Loucy (cell line): ENCODE measurements at regions not wholly inside any gene's neighbourhood (a gene's known extent, or its start where the extent isn't known, plus 50 kb on each side); places are given as distances from the start of the nearest gene placed in this dataset.

Source experiments
- H2AFZ ChIP-seq: fragments of 200-600 bp; sonication (generic); 2 replicates; pipeline ENCODE4 v1.6.0; 2016; ENCODE audit warnings: antibody characterized with exemption, mild to moderate bottlenecking, low read length, moderate library complexity
- H3F3A ChIP-seq: fragments of 200-600 bp; 2 replicates; pipeline ENCODE4 v1.6.0; 2016; ENCODE audit warnings: antibody characterized with exemption, low read depth, mild to moderate bottlenecking
- H3K27me3 ChIP-seq: fragments of 200-600 bp; sonication (generic); 2 replicates; pipeline ENCODE4 v1.6.1; 2014; ENCODE audit warnings: low read length, mild to moderate bottlenecking; ENCODE audit not compliant: insufficient read depth, poor library complexity, severe bottlenecking
- H3K36me3 ChIP-seq: fragments of 200-600 bp; sonication (generic); 2 replicates; pipeline ENCODE4 v1.6.1; 2016; ENCODE audit warnings: low read length; ENCODE audit not compliant: insufficient read depth
- H3K4me1 ChIP-seq: fragments of 200-600 bp; sonication (generic); 2 replicates; pipeline ENCODE4 v1.5.1; 2014; ENCODE audit warnings: low read length, mild to moderate bottlenecking; ENCODE audit not compliant: insufficient read depth, poor library complexity, severe bottlenecking
- H3K4me2 ChIP-seq: fragments of 200-600 bp; sonication (generic); 2 replicates; pipeline ENCODE4 v1.6.0; 2014; ENCODE audit warnings: antibody characterized with exemption, low read length, low read depth, mild to moderate bottlenecking; ENCODE audit not compliant: poor library complexity, severe bottlenecking
- H3K4me3 ChIP-seq: fragments of 200-600 bp; sonication (generic); 2 replicates; pipeline ENCODE4 v1.5.1; 2014; ENCODE audit warnings: low read length, mild to moderate bottlenecking, mixed read lengths; ENCODE audit not compliant: poor library complexity, severe bottlenecking
- H3K79me2 ChIP-seq: fragments of 200-600 bp; sonication (generic); 2 replicates; pipeline ENCODE4 v1.6.1; 2014; ENCODE audit warnings: low read length; ENCODE audit not compliant: insufficient read depth
- H3K9ac ChIP-seq: fragments of 200-600 bp; sonication (generic); 2 replicates; pipeline ENCODE4 v1.6.0; 2014; ENCODE audit warnings: mild to moderate bottlenecking, low read depth, low read length, moderate library complexity; ENCODE audit not compliant: poor library complexity, severe bottlenecking
- H3K9me2 ChIP-seq: fragments of 200-600 bp; sonication (generic); replicated peaks from 2 replicates; pipeline ENCODE4 v1.6.1; 2016; ENCODE audit warnings: low read depth, low read length, mixed read lengths
- H3K9me3 ChIP-seq: fragments of 200-600 bp; sonication (generic); 2 replicates; pipeline ENCODE4 v1.6.1; 2014; ENCODE audit warnings: mild to moderate bottlenecking, antibody characterized with exemption, low read length, low read depth; ENCODE audit not compliant: insufficient read depth
- H4K20me1 ChIP-seq: fragments of 200-600 bp; sonication (generic); 2 replicates; pipeline ENCODE4 v1.6.0; 2014; ENCODE audit warnings: antibody characterized with exemption, low read length, mild to moderate bottlenecking; ENCODE audit not compliant: insufficient read depth, poor library complexity, severe bottlenecking
- CTCF ChIP-seq: fragments of 200-600 bp; sonication (generic); conservative IDR thresholded peaks from 2 replicates; pipeline ENCODE4 v1.5.1; 2014; ENCODE audit warnings: mild to moderate bottlenecking, antibody characterized with exemption, low read length
- EZH2phosphoT487 ChIP-seq: fragments of 200-600 bp; IDR thresholded peaks from 2 replicates; pipeline ENCODE4 v1.6.1; 2018; ENCODE audit warnings: antibody characterized with exemption, mild to moderate bottlenecking, moderate library complexity, borderline replicate concordance

- Histone ChIP-seq H3K9me2 (no peaks in the 10 kb centered on the region), H3K9me3 (no peaks in the 10 kb centered on the region), H3K4me2 (no peak overlapping the region), H3F3A (no peaks in the 10 kb centered on the region), H4K20me1 (no peaks in the 10 kb centered on the region), H2AFZ (peak overlapping the region; percentile 21; the same call in 1 of the 2 replicates), H3K36me3 (no peaks in the 10 kb centered on the region), H3K4me3 (no peak overlapping the region), H3K9ac (no peak overlapping the region), H3K4me1 (no peaks in the 10 kb centered on the region), H3K27me3 (no peaks in the 10 kb centered on the region), H3K79me2 (no peaks in the 10 kb centered on the region)
- TF ChIP-seq EZH2phosphoT487 (no peak), CTCF (no peak)
Observed at GRCh38 chr20:41830702-41831101, 212.5 kb upstream of the CHD6 start.

GRCh38 chr20:41819436-41819835 lies 201.3 kb upstream of the CHD6 start:
- no peak overlapping the region for H3K9ac ChIP-seq
- H3K27me3 ChIP-seq = no peaks in the 10 kb centered on the region
- no peaks in the 10 kb centered on the region for H3K9me2 ChIP-seq
- H3K9me3 ChIP-seq = no peaks in the 10 kb centered on the region
- H3K79me2 ChIP-seq = no peaks in the 10 kb centered on the region
- H3K36me3 ChIP-seq = no peaks in the 10 kb centered on the region
- H2AFZ ChIP-seq = no peak overlapping the region
- H3F3A ChIP-seq = no peaks in the 10 kb centered on the region
- TF ChIP-seq EZH2phosphoT487 = no peak
- TF ChIP-seq CTCF = no peak
- H3K4me2 ChIP-seq = no peak overlapping the region
- no peak overlapping the region for H3K4me3 ChIP-seq
- H4K20me1 ChIP-seq = no peaks in the 10 kb centered on the region
- H3K4me1 ChIP-seq = no peaks in the 10 kb centered on the region

- H3F3A ChIP-seq = no peaks in the 10 kb centered on the region
Observed at GRCh38 chr20:41818991-41819390, 200.8 kb upstream of the CHD6 start.

More at GRCh38 chr20:41818991-41819390, 200.8 kb upstream of the CHD6 start:
- no peaks in the 10 kb centered on the region for H3K9me3 ChIP-seq
- no peak overlapping the region for H2AFZ ChIP-seq
- no peaks in the 10 kb centered on the region for H3K36me3 ChIP-seq
- no peaks in the 10 kb centered on the region for H3K79me2 ChIP-seq
- H3K9ac ChIP-seq = no peak overlapping the region
- H3K4me3 ChIP-seq = no peak overlapping the region
- H3K4me1 ChIP-seq = no peaks in the 10 kb centered on the region
- H3K27me3 ChIP-seq = no peaks in the 10 kb centered on the region
- H3K4me2 ChIP-seq = no peak overlapping the region
- H4K20me1 ChIP-seq = no peaks in the 10 kb centered on the region
- TF ChIP-seq EZH2phosphoT487 (no peak), CTCF (no peak)
- H3K9me2 ChIP-seq = no peaks in the 10 kb centered on the region
